ENCODE measurements at regions not wholly inside any gene's neighbourhood (a gene's known extent, or its start where the extent isn't known, plus 50 kb on each side); places are given as distances from the start of the nearest gene placed in this dataset.

DNA sequence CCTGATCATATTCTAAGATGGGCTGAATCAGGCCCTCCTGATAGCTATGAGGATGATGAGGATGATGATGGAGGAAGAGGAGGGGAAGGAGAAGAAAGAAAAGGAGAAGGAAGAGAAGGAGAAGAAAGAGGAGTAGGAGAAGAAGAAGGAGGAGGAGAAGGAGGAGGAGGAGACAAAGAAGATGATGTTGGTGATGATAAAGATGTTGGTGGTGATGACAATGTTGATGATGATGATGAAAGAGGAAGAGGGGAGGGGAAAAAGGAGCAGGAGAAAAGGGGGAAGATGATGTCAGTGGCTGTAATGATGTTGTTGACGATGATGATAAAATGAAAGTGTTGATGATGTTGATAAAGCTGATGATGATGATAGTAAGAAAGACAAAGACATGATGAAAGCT, 119.5 kb downstream of the CDC5L start:
- Histone ChIP-seq H3K9me2 (ENCODE audit: low read depth, low read length) (no peaks in the 10 kb centered on the region), H3K4me3 (ENCODE audit: low read depth, low read length, poor library complexity, severe bottlenecking) (no peak overlapping the region), H2AFZ (ENCODE audit: low read length) (no peak overlapping the region), H3K9ac (ENCODE audit: low read length) (no peak overlapping the region), H3K36me3 (ENCODE audit: insufficient read depth, low read length) (no peaks in the 10 kb centered on the region), H3K4me2 (ENCODE audit: low read length) (no peak overlapping the region), H3K27ac (ENCODE audit: low read depth, low read length, poor library complexity, severe bottlenecking) (no peak overlapping the region), H4K20me1 (ENCODE audit: insufficient read depth, low read length) (no peaks in the 10 kb centered on the region), H3K4me1 (ENCODE audit: insufficient read depth, low read length, severe bottlenecking) (no peaks in the 10 kb centered on the region), H3K79me2 (ENCODE audit: insufficient read depth, low read length) (no peaks in the 10 kb centered on the region), H3F3A (ENCODE audit: insufficient read depth, low read length) (no peaks in the 10 kb centered on the region), H3K9me3 (ENCODE audit: low read length) (no peaks in the 10 kb centered on the region), H3K27me3 (ENCODE audit: insufficient read depth, low read length) (no peaks in the 10 kb centered on the region; the same call in 1 of the 2 replicates)
- no peak for TF ChIP-seq CTCF (IDR thresholded peaks at IDR 0.05; ENCODE audit: low read length)
- no peak for TF ChIP-seq EZH2 (IDR thresholded peaks at IDR 0.05; ENCODE audit: borderline replicate concordance, low read length)

GRCh38 chr6:44508646-44509045, 121.1 kb downstream of the CDC5L start:
- H3K27ac ChIP-seq (ENCODE audit: low read depth, low read length, poor library complexity, severe bottlenecking): no peak overlapping the region
- no peaks in the 10 kb centered on the region for H3F3A ChIP-seq (ENCODE audit: insufficient read depth, low read length)
- H3K27me3 ChIP-seq (ENCODE audit: insufficient read depth, low read length): no peaks in the 10 kb centered on the region; the same call in none of the 2 replicates
- no peak for TF ChIP-seq EZH2 (IDR thresholded peaks at IDR 0.05; ENCODE audit: borderline replicate concordance, low read length)
- no peak for TF ChIP-seq CTCF (IDR thresholded peaks at IDR 0.05; ENCODE audit: low read length)
- no peaks in the 10 kb centered on the region for H4K20me1 ChIP-seq (ENCODE audit: insufficient read depth, low read length)
- H3K9ac ChIP-seq (ENCODE audit: low read length): no peak overlapping the region
- H2AFZ ChIP-seq (ENCODE audit: low read length): no peak overlapping the region
- H3K4me3 ChIP-seq (ENCODE audit: low read depth, low read length, poor library complexity, severe bottlenecking): no peak overlapping the region
- H3K9me3 ChIP-seq (ENCODE audit: low read length): no peaks in the 10 kb centered on the region
- H3K4me1 ChIP-seq (ENCODE audit: insufficient read depth, low read length, severe bottlenecking): no peaks in the 10 kb centered on the region
- no peaks in the 10 kb centered on the region for H3K36me3 ChIP-seq (ENCODE audit: insufficient read depth, low read length)
- no peaks in the 10 kb centered on the region for H3K79me2 ChIP-seq (ENCODE audit: insufficient read depth, low read length)
- no peak overlapping the region for H3K4me2 ChIP-seq (ENCODE audit: low read length)
- H3K9me2 ChIP-seq (ENCODE audit: low read depth, low read length): no peaks in the 10 kb centered on the region

DNA sequence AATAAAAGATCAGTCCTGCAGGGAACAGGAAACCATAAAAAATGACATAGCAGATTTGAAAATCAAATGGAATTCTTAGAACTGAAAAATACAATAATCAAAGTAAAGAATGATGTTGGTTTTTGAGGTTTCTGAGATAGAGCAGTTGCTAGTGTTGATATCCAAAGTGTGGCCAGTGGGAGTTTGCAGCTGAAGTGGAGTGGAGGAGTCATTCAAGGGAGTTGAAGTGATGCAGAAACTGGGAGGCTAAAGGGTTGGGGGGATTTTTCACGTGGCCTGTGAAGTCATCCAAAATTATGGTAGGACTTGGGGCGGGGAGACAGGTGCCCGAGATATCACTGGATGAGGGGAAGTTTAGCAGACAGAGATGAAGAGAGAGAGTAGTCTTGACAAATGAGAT, 123.6 kb downstream of the CDC5L start:
- no peak overlapping the region for H3K9ac ChIP-seq (ENCODE audit: low read length)
- H3K4me3 ChIP-seq (ENCODE audit: low read depth, low read length, poor library complexity, severe bottlenecking): no peak overlapping the region
- H3K9me3 ChIP-seq (ENCODE audit: low read length): no peaks in the 10 kb centered on the region
- H3K79me2 ChIP-seq (ENCODE audit: insufficient read depth, low read length): no peaks in the 10 kb centered on the region
- no peaks in the 10 kb centered on the region for H4K20me1 ChIP-seq (ENCODE audit: insufficient read depth, low read length)
- no peaks in the 10 kb centered on the region for H3K4me1 ChIP-seq (ENCODE audit: insufficient read depth, low read length, severe bottlenecking)
- no peak overlapping the region for H3K4me2 ChIP-seq (ENCODE audit: low read length)
- no peaks in the 10 kb centered on the region for H3F3A ChIP-seq (ENCODE audit: insufficient read depth, low read length)
- no peak for TF ChIP-seq CTCF (IDR thresholded peaks at IDR 0.05; ENCODE audit: low read length)
- TF ChIP-seq EZH2 (IDR thresholded peaks at IDR 0.05; ENCODE audit: borderline replicate concordance, low read length): no peak
- H3K27me3 ChIP-seq (ENCODE audit: insufficient read depth, low read length): no peaks in the 10 kb centered on the region; the same call in none of the 2 replicates
- H3K36me3 ChIP-seq (ENCODE audit: insufficient read depth, low read length): no peaks in the 10 kb centered on the region
- no peak overlapping the region for H2AFZ ChIP-seq (ENCODE audit: low read length)
- no peak overlapping the region for H3K27ac ChIP-seq (ENCODE audit: low read depth, low read length, poor library complexity, severe bottlenecking)
- no peaks in the 10 kb centered on the region for H3K9me2 ChIP-seq (ENCODE audit: low read depth, low read length)

Data from OCI-LY1 (cell line).